Mesodermal cell (in vitro differentiated cells): ENCODE measurements at regions not wholly inside any gene's neighbourhood (a gene's known extent, or its start where the extent isn't known, plus 50 kb on each side); places are given as distances from the start of the nearest gene placed in this dataset.

ENCODE experiments used
- H3K27ac ChIP-seq: 2 replicates; pipeline ENCODE4 v1.7.0; 2013; ENCODE audit warnings: mild to moderate bottlenecking, low read depth, low read length, moderate library complexity; ENCODE audit not compliant: severe bottlenecking
- H3K36me3 ChIP-seq: 2 replicates; pipeline ENCODE4 v1.7.1; 2013; ENCODE audit warnings: mild to moderate bottlenecking, low read length, moderate library complexity; ENCODE audit not compliant: control insufficient read depth, insufficient read depth
- H3K4me1 ChIP-seq: one replicate; pipeline ENCODE4 v1.7.1; 2013; ENCODE audit warnings: mild to moderate bottlenecking, low read length; ENCODE audit not compliant: insufficient read depth, control insufficient read depth, poor library complexity, severe bottlenecking
- H3K4me3 ChIP-seq: 2 replicates; pipeline ENCODE4 v1.7.0; 2013; ENCODE audit warnings: low read length, control low read depth, mild to moderate bottlenecking; ENCODE audit not compliant: insufficient read depth, poor library complexity, severe bottlenecking; ENCODE audit errors: extremely low read depth
- H3K9me3 ChIP-seq: 2 replicates; pipeline ENCODE4 v1.7.1; 2013; ENCODE audit warnings: mild to moderate bottlenecking, low read length, moderate library complexity; ENCODE audit not compliant: control insufficient read depth
- WGBS, 2 experiments: methylation state at CpG; one replicate each; pipeline ENCODE4 v1.1.5; 2013; ENCODE audit warnings: missing lambda C conversion rate in 2 of 2; ENCODE audit not compliant: insufficient coverage in 2 of 2; 5-methylcytosine and 5-hydroxymethylcytosine counted together

GRCh38 chr13:40231311-40231710 lies 435.1 kb downstream of the FOXO1 start:
- Histone ChIP-seq H3K4me3 (no peak overlapping the region), H3K9me3 (no peaks in the 10 kb centered on the region), H3K4me1 (peaks cover 12% of the 10 kb centered on the region), H3K27ac (peak overlapping the region; percentile 4), H3K36me3 (no peaks in the 10 kb centered on the region)
- WGBS, 2 experiments = 93% methylated on average over 2 of the region's 2 CpGs; no CpG with 5 or more reads in 1 of the 2 experiments

- Histone ChIP-seq H3K4me3 (no peak overlapping the region), H3K4me1 (peaks cover 12% of the 10 kb centered on the region), H3K9me3 (no peaks in the 10 kb centered on the region), H3K36me3 (no peaks in the 10 kb centered on the region), H3K27ac (peak overlapping the region; percentile 4)
- 100% methylated on average over 3 of the region's 3 CpGs; no CpG with 5 or more reads in 1 of the 2 experiments for WGBS, 2 experiments
Measured at GRCh38 chr13:40231751-40232150, 434.7 kb downstream of the FOXO1 start.

- WGBS, 2 experiments = 82 to 94% methylated on average over 2 of the region's 3 CpGs
- no peaks in the 10 kb centered on the region for H3K9me3 ChIP-seq
- no peak overlapping the region for H3K27ac ChIP-seq
- H3K4me3 ChIP-seq = no peak overlapping the region
- H3K4me1 ChIP-seq = peaks cover 12% of the 10 kb centered on the region
- H3K36me3 ChIP-seq = no peaks in the 10 kb centered on the region
Measured at GRCh38 chr13:40232311-40233040, 434.0 kb downstream of the FOXO1 start.

GRCh38 chr13:40233731-40234195 lies 432.7 kb downstream of the FOXO1 start:
- Histone ChIP-seq H3K27ac (no peak overlapping the region), H3K36me3 (no peaks in the 10 kb centered on the region), H3K4me3 (no peak overlapping the region), H3K9me3 (no peaks in the 10 kb centered on the region), H3K4me1 (peaks cover 12% of the 10 kb centered on the region)
- WGBS, 2 experiments = 94 to 98% methylated on average over 6 to 7 of the region's 8 CpGs

GRCh38 chr13:40235160-40235796 lies 431.2 kb downstream of the FOXO1 start:
- Histone ChIP-seq H3K4me1 (peaks cover 12% of the 10 kb centered on the region), H3K27ac (no peak overlapping the region), H3K36me3 (no peaks in the 10 kb centered on the region), H3K4me3 (no peak overlapping the region), H3K9me3 (no peaks in the 10 kb centered on the region)
- WGBS, 2 experiments = 84 to 96% methylated on average over 6 of the region's 6 CpGs

GRCh38 chr13:40236566-40237168 lies 429.8 kb downstream of the FOXO1 start:
- H3K36me3 ChIP-seq = no peaks in the 10 kb centered on the region
- WGBS, 2 experiments = 80 to 97% methylated on average over 3 to 7 of the region's 12 CpGs

GRCh38 chr13:40238761-40239160 lies 427.7 kb downstream of the FOXO1 start:
- Histone ChIP-seq H3K36me3 (no peaks in the 10 kb centered on the region), H3K4me1 (no peaks in the 10 kb centered on the region), H3K4me3 (no peak overlapping the region), H3K9me3 (no peaks in the 10 kb centered on the region), H3K27ac (no peak overlapping the region)
- 94% methylated on average over 2 of the region's 3 CpGs for WGBS, 2 experiments

More at GRCh38 chr13:40236566-40237168, 429.8 kb downstream of the FOXO1 start:
- Histone ChIP-seq H3K4me3 (no peak overlapping the region), H3K4me1 (peaks cover 10% of the 10 kb centered on the region), H3K27ac (no peak overlapping the region), H3K9me3 (no peaks in the 10 kb centered on the region)

- Histone ChIP-seq H3K36me3 (no peaks in the 10 kb centered on the region), H3K4me1 (no peaks in the 10 kb centered on the region), H3K4me3 (no peak overlapping the region), H3K9me3 (no peaks in the 10 kb centered on the region), H3K27ac (no peak overlapping the region)
- 90 to 92% methylated on average over 2 of the region's 2 CpGs for WGBS, 2 experiments
Measured at GRCh38 chr13:40240293-40240692, 426.1 kb downstream of the FOXO1 start.

- WGBS, 2 experiments = 93 to 100% methylated on average over 1 to 3 of the region's 3 CpGs
- no peaks in the 10 kb centered on the region for H3K9me3 ChIP-seq
- no peaks in the 10 kb centered on the region for H3K36me3 ChIP-seq
- no peak overlapping the region for H3K27ac ChIP-seq
- no peak overlapping the region for H3K4me3 ChIP-seq
- no peaks in the 10 kb centered on the region for H3K4me1 ChIP-seq
Measured at GRCh38 chr13:40241125-40241798, 425.2 kb downstream of the FOXO1 start.

GRCh38 chr13:40243047-40243446 lies 423.4 kb downstream of the FOXO1 start:
- Histone ChIP-seq H3K27ac (no peak overlapping the region), H3K9me3 (no peaks in the 10 kb centered on the region), H3K36me3 (no peaks in the 10 kb centered on the region), H3K4me1 (no peaks in the 10 kb centered on the region), H3K4me3 (no peak overlapping the region)
- 90 to 100% methylated on average over 1 to 2 of the region's 3 CpGs for WGBS, 2 experiments
